ENCODE measurements at regions not wholly inside any gene's neighbourhood (a gene's known extent, or its start where the extent isn't known, plus 50 kb on each side); places are given as distances from the start of the nearest gene placed in this dataset.

GRCh38 chr7:40916813-40917212 lies 782.0 kb downstream of the SUGCT start:
- no peak for TF ChIP-seq GATA2 (IDR thresholded peaks at IDR 0.05; ENCODE audit: low read depth, low read length)
- TF ChIP-seq GATA3 (IDR thresholded peaks at IDR 0.05; ENCODE audit: low read depth, low read length): no peak

DNA sequence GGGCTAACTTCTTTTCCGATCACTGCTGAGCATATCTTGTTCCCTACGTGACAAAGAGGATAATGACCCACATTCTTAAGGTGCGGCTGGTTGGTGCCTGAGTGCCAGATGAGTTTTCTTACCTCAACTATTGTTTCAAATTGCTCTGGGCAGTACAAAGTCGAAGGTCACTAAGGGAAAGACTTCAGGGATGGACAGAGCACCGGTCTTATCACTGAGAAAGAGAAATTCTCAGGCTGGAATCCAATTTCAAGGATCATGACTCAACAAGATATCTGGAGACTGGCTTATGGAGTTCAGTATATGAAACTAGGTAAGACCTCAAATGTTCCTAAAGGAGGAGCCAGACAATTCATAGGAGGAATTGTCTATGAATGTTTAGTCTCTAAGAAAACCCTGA lies 780.3 kb downstream of the SUGCT start:
- no peak for TF ChIP-seq GATA2 (IDR thresholded peaks at IDR 0.05; ENCODE audit: low read depth, low read length)
